Cardiac muscle cell (in vitro differentiated cells and primary cell): ENCODE measurements at regions not wholly inside any gene's neighbourhood (a gene's known extent, or its start where the extent isn't known, plus 50 kb on each side); places are given as distances from the start of the nearest gene placed in this dataset.

Experiments
- DNase-seq, 2 donors: peaks; one replicate each; pipeline versions ENCODE4 v3.0.0 to v3.0.0-alpha.2; 2010 to 2017; ENCODE audit warnings: low read depth in 1 of 2, low spot score in 1 of 2
- H3K27ac ChIP-seq: fragments of 200-600 bp; sonication (generic); 2 replicates; pipeline ENCODE4 v1.5.1; 2016
- H3K27me3 ChIP-seq: fragments of 200-600 bp; sonication (generic); 2 replicates; pipeline ENCODE4 v1.6.0; 2016; ENCODE audit warnings: control low read depth
- H3K36me3 ChIP-seq: fragments of 200-600 bp; sonication (generic); 2 replicates; pipeline ENCODE4 v1.5.1; 2016; ENCODE audit warnings: control low read depth
- H3K4me1 ChIP-seq: fragments of 200-600 bp; sonication (generic); 2 replicates; pipeline ENCODE4 v1.8.1; 2017; ENCODE audit warnings: low read depth, mild to moderate bottlenecking, mixed run types
- H3K4me3 ChIP-seq: fragments of 200-600 bp; sonication (generic); 2 replicates; pipeline ENCODE4 v1.5.1; 2016; ENCODE audit warnings: mild to moderate bottlenecking
- H3K9me3 ChIP-seq: fragments of 200-600 bp; sonication (generic); 2 replicates; pipeline ENCODE4 v1.5.1; 2017; ENCODE audit warnings: low read depth, mild to moderate bottlenecking, control low read depth
- TF ChIP-seq, protein P1 (sequence below): IDR thresholded peaks from 2 replicates; pipeline ENCODE4 v1.5.1; 2012; ENCODE audit warnings: low read depth, mild to moderate bottlenecking, low read length

DNA sequence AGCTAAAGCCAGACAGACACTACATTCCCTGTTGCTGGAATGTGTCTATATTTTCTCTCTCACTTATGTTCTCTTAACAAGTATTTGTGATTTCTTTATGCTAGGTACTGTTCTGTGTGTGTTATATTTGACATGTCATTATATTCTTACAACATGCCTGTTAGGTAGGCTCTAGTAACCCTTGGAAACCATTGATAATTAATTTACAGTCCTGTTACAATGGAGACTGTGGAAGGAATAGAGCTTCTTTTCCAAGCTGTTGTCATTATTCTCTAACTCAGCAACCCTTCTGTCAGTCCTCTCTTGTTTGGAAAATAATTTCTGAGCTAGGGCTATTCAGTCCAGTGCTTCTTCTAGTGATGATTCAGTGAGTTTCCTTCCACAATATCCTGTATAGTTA, 419.1 kb upstream of the BOD1L1 start:
- TF ChIP-seq, protein P1, sequence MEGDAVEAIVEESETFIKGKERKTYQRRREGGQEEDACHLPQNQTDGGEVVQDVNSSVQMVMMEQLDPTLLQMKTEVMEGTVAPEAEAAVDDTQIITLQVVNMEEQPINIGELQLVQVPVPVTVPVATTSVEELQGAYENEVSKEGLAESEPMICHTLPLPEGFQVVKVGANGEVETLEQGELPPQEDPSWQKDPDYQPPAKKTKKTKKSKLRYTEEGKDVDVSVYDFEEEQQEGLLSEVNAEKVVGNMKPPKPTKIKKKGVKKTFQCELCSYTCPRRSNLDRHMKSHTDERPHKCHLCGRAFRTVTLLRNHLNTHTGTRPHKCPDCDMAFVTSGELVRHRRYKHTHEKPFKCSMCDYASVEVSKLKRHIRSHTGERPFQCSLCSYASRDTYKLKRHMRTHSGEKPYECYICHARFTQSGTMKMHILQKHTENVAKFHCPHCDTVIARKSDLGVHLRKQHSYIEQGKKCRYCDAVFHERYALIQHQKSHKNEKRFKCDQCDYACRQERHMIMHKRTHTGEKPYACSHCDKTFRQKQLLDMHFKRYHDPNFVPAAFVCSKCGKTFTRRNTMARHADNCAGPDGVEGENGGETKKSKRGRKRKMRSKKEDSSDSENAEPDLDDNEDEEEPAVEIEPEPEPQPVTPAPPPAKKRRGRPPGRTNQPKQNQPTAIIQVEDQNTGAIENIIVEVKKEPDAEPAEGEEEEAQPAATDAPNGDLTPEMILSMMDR, result no peak
- H3K4me3 ChIP-seq, result no peak overlapping the region
- no peaks in the 10 kb centered on the region for H3K4me1 ChIP-seq
- H3K27ac ChIP-seq, result no peak overlapping the region
- H3K27me3 ChIP-seq, result no peaks in the 10 kb centered on the region
- DNase-seq, result no peak
- no peaks in the 10 kb centered on the region for H3K36me3 ChIP-seq
- H3K9me3 ChIP-seq, result no peaks in the 10 kb centered on the region

DNA sequence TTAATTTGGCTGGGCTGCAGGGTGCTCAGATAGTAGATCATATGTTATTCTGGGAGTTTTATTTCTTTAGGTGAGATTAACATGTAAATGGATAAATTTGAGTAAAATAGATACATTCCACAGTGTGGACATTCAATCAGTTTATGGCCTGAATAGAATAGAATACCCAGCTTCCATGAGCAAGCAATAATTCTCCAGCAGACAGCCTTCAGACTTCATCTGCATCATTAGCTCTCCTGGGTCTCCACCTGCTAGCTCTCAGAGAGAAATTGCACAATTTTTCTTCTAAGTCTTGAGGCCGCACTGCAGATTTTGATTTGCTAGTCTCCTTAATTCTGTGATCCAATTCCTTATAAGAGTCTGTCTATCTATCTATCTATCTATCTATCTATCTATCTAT, 420.3 kb upstream of the BOD1L1 start:
- no peak for DNase-seq
- H3K27me3 ChIP-seq, result no peaks in the 10 kb centered on the region
- H3K36me3 ChIP-seq, result no peaks in the 10 kb centered on the region
- no peak overlapping the region for H3K4me3 ChIP-seq
- no peak overlapping the region for H3K27ac ChIP-seq
- H3K4me1 ChIP-seq, result no peaks in the 10 kb centered on the region
- no peaks in the 10 kb centered on the region for H3K9me3 ChIP-seq
- TF ChIP-seq, protein P1, result no peak

DNA sequence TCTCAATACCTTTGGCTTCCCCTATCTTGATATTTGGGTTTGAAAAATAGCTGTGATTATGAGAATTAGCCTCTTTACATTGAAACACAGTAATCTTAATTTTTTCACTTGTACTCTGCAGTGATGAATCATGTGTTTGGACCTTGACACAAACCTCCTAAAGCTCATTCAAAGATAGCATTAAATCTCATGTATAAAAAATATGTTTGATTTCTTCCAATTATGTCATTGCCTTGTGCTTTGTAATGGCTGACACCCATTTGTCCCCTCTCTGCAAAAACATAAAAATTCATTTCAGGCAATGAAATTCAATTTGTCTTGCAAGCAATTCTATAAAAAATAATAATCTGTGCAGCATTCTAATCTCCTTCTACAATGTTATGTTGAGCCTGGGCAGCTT, 422.4 kb upstream of the BOD1L1 start:
- Histone ChIP-seq H3K4me3 (no peak overlapping the region), H3K27me3 (no peaks in the 10 kb centered on the region), H3K4me1 (no peaks in the 10 kb centered on the region), H3K36me3 (no peaks in the 10 kb centered on the region), H3K9me3 (no peaks in the 10 kb centered on the region), H3K27ac (no peak overlapping the region)
- TF ChIP-seq, protein P1, result no peak
- no peak for DNase-seq

DNA sequence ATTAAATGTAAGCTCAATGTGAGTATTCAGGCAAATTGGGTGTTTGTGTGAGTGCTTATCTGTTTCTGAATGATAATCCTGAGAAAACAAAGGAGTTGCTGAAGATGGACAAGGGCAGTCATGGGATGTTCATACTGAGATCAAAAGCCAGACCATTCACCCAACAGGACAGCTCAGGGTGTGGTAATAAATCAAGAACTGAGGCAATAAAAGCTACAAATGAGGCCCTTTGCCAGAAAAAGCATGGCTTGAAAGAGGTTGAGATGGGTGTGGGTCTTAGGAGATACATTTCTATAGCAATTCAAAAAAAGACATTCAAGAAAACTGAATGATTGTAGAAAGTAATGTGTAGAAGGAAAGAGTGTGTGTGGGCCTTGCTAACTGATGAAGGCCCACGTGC, 425.8 kb upstream of the BOD1L1 start:
- TF ChIP-seq, protein P1, result no peak
- no peaks in the 10 kb centered on the region for H3K4me1 ChIP-seq
- no peak for DNase-seq

DNA sequence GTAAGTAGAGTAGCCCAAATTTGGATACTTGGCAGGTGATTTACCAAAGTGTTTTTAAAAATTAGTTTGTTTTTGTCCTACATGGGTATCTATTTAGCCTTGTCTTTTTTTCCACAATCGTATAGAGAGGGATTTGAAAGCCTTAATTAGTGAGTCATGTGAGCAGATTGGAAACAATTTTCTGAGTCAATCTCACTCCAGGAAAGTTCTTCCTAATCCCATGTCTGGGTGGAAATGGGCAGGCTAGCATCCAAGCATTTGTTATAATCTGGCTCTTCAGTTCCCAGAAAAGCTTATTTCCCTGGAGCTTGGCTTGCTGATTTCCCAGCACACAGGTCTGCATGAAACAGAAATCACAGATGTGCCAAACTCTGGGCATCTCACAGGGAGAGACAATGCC, 426.9 kb upstream of the BOD1L1 start:
- Histone ChIP-seq H3K9me3 (no peaks in the 10 kb centered on the region), H3K36me3 (no peaks in the 10 kb centered on the region), H3K4me1 (no peaks in the 10 kb centered on the region), H3K4me3 (no peak overlapping the region), H3K27me3 (no peaks in the 10 kb centered on the region), H3K27ac (no peak overlapping the region)
- DNase-seq, result no peak
- TF ChIP-seq, protein P1, result no peak

More for the DNA sequence above, 425.8 kb upstream of the BOD1L1 start:
- H3K36me3 ChIP-seq, result no peaks in the 10 kb centered on the region
- H3K4me3 ChIP-seq, result no peak overlapping the region
- no peaks in the 10 kb centered on the region for H3K27me3 ChIP-seq
- H3K27ac ChIP-seq, result no peak overlapping the region
- H3K9me3 ChIP-seq, result no peaks in the 10 kb centered on the region

DNA sequence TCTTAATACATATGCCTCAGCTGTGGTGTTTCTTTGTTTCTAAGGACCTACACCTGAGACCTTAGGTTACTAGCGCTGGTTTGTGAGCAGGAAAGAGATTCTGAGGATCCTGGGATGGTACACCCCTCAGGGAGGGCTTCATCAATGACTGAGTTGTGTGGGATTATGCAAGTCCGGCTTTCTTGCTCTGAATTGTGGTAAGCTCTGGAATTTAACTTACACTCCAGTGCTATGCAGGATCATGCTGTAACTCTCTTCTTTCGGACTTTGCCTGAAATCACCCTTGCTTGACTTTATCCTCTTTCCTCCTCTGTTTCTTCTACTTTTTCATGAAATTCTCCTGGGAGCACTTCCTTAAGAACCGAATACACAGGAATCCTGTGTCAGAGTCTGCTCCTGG, 431.5 kb upstream of the BOD1L1 start:
- Histone ChIP-seq H3K27ac (no peak overlapping the region), H3K9me3 (no peaks in the 10 kb centered on the region), H3K4me3 (no peak overlapping the region), H3K27me3 (no peaks in the 10 kb centered on the region), H3K36me3 (no peaks in the 10 kb centered on the region), H3K4me1 (no peaks in the 10 kb centered on the region)
- TF ChIP-seq, protein P1, result no peak
- DNase-seq, result peak in 1 of 2 donors; percentile 59
